Thoracic aorta (tissue), 2 donors: ENCODE measurements at regions not wholly inside any gene's neighbourhood (a gene's known extent, or its start where the extent isn't known, plus 50 kb on each side); places are given as distances from the start of the nearest gene placed in this dataset.

Source experiments
- ATAC-seq: fragments of 150-250 bp; one replicate; pipeline ENCODE4 v1.8.0; 2017; ENCODE audit warnings: low read depth; ENCODE audit not compliant: insufficient number of reproducible peaks, low FRiP score
- DNase-seq: peaks from one replicate; pipeline ENCODE4 v3.0.0-alpha.2; 2020; ENCODE audit warnings: low spot score
- H3K27ac ChIP-seq, 2 donors: fragments of 200-600 bp; sonication (generic); 1 replicate in 1 of 2; 2 replicates in 1 of 2; pipeline ENCODE4 v1.5.1; 2016; ENCODE audit warnings: mild to moderate bottlenecking in 2 of 2, moderate library complexity in 2 of 2
- H3K27me3 ChIP-seq: fragments of 200-600 bp; sonication (generic); replicated peaks from 2 replicates; pipeline ENCODE4 v1.6.0; 2016; ENCODE audit warnings: mild to moderate bottlenecking; ENCODE audit not compliant: insufficient read depth
- H3K36me3 ChIP-seq: fragments of 200-600 bp; sonication (generic); one replicate; pipeline ENCODE4 v1.5.1; 2016
- H3K4me1 ChIP-seq, 2 donors: fragments of 200-600 bp; sonication (generic); 1 replicate in 1 of 2; 2 replicates in 1 of 2; pipeline versions ENCODE4 v1.5.1 to v1.6.0; 2016; ENCODE audit warnings: low read depth in 2 of 2, mild to moderate bottlenecking in 1 of 2; ENCODE audit not compliant: control insufficient read depth in 1 of 2
- H3K4me3 ChIP-seq: fragments of 200-600 bp; sonication (generic); 2 replicates; pipeline ENCODE4 v1.5.1; 2016; ENCODE audit warnings: mild to moderate bottlenecking
- H3K9me3 ChIP-seq: fragments of 200-600 bp; sonication (generic); 2 replicates; pipeline ENCODE4 v1.5.1; 2016
- CTCF ChIP-seq: fragments of 200-600 bp; sonication (generic); IDR thresholded peaks from one replicate; pipeline ENCODE4 v1.5.1; 2019; ENCODE audit warnings: antibody characterized with exemption

- H3K27me3 ChIP-seq = no peaks in the 10 kb centered on the region
- H3K9me3 ChIP-seq = no peaks in the 10 kb centered on the region
- no peak overlapping the region for H3K27ac ChIP-seq
- H3K36me3 ChIP-seq = no peaks in the 10 kb centered on the region
- no peaks in the 10 kb centered on the region for H3K4me1 ChIP-seq
- no peak for TF ChIP-seq CTCF
- DNase-seq = no peak
- H3K4me3 ChIP-seq = no peak overlapping the region
- no peak for ATAC-seq
Observed at GRCh38 chr1:212177542-212177941, 107.7 kb upstream of the PPP2R5A start.

GRCh38 chr1:212178851-212179250 lies 106.4 kb upstream of the PPP2R5A start:
- Histone ChIP-seq H3K9me3 (no peaks in the 10 kb centered on the region), H3K4me1 (no peaks in the 10 kb centered on the region), H3K36me3 (no peaks in the 10 kb centered on the region), H3K27me3 (no peaks in the 10 kb centered on the region), H3K27ac (no peak overlapping the region), H3K4me3 (no peak overlapping the region)
- TF ChIP-seq CTCF = no peak
- DNase-seq (no peak), ATAC-seq (no peak)

GRCh38 chr1:212179394-212180076 lies 105.7 kb upstream of the PPP2R5A start:
- no peak for TF ChIP-seq CTCF
- Histone ChIP-seq H3K9me3 (no peaks in the 10 kb centered on the region), H3K27me3 (no peaks in the 10 kb centered on the region), H3K36me3 (no peaks in the 10 kb centered on the region), H3K4me3 (no peak overlapping the region), H3K4me1 (no peaks in the 10 kb centered on the region), H3K27ac (no peak overlapping the region)
- DNase-seq = no peak
- ATAC-seq = no peak

GRCh38 chr1:212181015-212181882 lies 104.0 kb upstream of the PPP2R5A start:
- Histone ChIP-seq H3K4me1 (no peaks in the 10 kb centered on the region), H3K36me3 (no peaks in the 10 kb centered on the region), H3K27me3 (no peaks in the 10 kb centered on the region), H3K9me3 (no peaks in the 10 kb centered on the region), H3K4me3 (no peak overlapping the region), H3K27ac (no peak overlapping the region)
- ATAC-seq (no peak), DNase-seq (no peak)
- TF ChIP-seq CTCF = no peak

GRCh38 chr1:212182171-212182570 lies 103.0 kb upstream of the PPP2R5A start:
- Histone ChIP-seq H3K9me3 (no peaks in the 10 kb centered on the region), H3K4me3 (no peak overlapping the region), H3K4me1 (no peaks in the 10 kb centered on the region), H3K36me3 (no peaks in the 10 kb centered on the region), H3K27me3 (no peaks in the 10 kb centered on the region), H3K27ac (no peak overlapping the region)
- no peak for TF ChIP-seq CTCF
- DNase-seq (no peak), ATAC-seq (no peak)
